ENCODE measurements at regions not wholly inside any gene's neighbourhood (a gene's known extent, or its start where the extent isn't known, plus 50 kb on each side); places are given as distances from the start of the nearest gene placed in this dataset.

GRCh38 chr6:95660544-95660943 lies 83.2 kb downstream of the MANEA start:
- no peak for TF ChIP-seq POLR2A (IDR thresholded peaks at IDR 0.05)
- TF ChIP-seq CTCF (IDR thresholded peaks at IDR 0.05) = no peak
- no peak for ATAC-seq
- intact Hi-C loops (cut with DNase I) = no loop called here

GRCh38 chr6:95670011-95670463 lies 92.7 kb downstream of the MANEA start:
- Histone ChIP-seq H3K9me3 (peaks cover 0 to 7% (median 0%) of the 10 kb centered on the region in 12 donors), H3K27ac (no peak overlapping the region), H3K27me3 (no peaks in the 10 kb centered on the region), H3K4me3 (no peak overlapping the region), H3K36me3 (no peaks in the 10 kb centered on the region), H3K4me1 (no peaks in the 10 kb centered on the region)
- intact Hi-C loops (cut with DNase I) = no loop called here
- TF ChIP-seq CTCF (IDR thresholded peaks at IDR 0.05) (no peak), POLR2A (IDR thresholded peaks at IDR 0.05) (no peak)
- ATAC-seq (peak in 1 of 4 donors; percentile 33), DNase-seq (peak in 1 of 5 donors; percentile 56)
- WGBS, 4 donors = 92 to 97% (median 94%) methylated on average over 8 to 26 of the region's 26 CpGs

More at GRCh38 chr6:95660544-95660943, 83.2 kb downstream of the MANEA start:
- no peak overlapping the region for H3K4me3 ChIP-seq
- no peak for DNase-seq
- H3K9me3 ChIP-seq = no peaks in the 10 kb centered on the region
- WGBS, 4 donors = 60 to 67% (median 64%) methylated on average over 4 of the region's 4 CpGs
- no peaks in the 10 kb centered on the region for H3K4me1 ChIP-seq
- H3K27ac ChIP-seq = no peak overlapping the region
- no peaks in the 10 kb centered on the region for H3K36me3 ChIP-seq
- H3K27me3 ChIP-seq = no peaks in the 10 kb centered on the region

GRCh38 chr6:95676011-95676628 lies 98.8 kb downstream of the MANEA start:
- H3K27ac ChIP-seq = no peak overlapping the region
- DNase-seq = no peak
- 88 to 96% (median 92%) methylated on average over 1 of the region's 1 CpG for WGBS, 4 donors
- ATAC-seq = no peak
- no peaks in the 10 kb centered on the region for H3K4me1 ChIP-seq
- no peaks in the 10 kb centered on the region for H3K9me3 ChIP-seq
- TF ChIP-seq CTCF (IDR thresholded peaks at IDR 0.05) = no peak
- TF ChIP-seq POLR2A (IDR thresholded peaks at IDR 0.05) = no peak
- H3K36me3 ChIP-seq = no peaks in the 10 kb centered on the region
- H3K27me3 ChIP-seq = no peaks in the 10 kb centered on the region
- intact Hi-C loops (cut with DNase I) = no loop called here
- H3K4me3 ChIP-seq = no peak overlapping the region

- intact Hi-C loops (cut with DNase I) = no loop called here
- WGBS, 4 donors = 81 to 90% (median 89%) methylated on average over 3 of the region's 3 CpGs
- Histone ChIP-seq H3K27me3 (no peaks in the 10 kb centered on the region), H3K4me3 (no peak overlapping the region), H3K36me3 (no peaks in the 10 kb centered on the region), H3K27ac (no peak overlapping the region), H3K9me3 (no peaks in the 10 kb centered on the region), H3K4me1 (peaks cover 0 to 8% (median 0%) of the 10 kb centered on the region in 12 donors)
- DNase-seq (no peak), ATAC-seq (no peak)
- no peak for TF ChIP-seq POLR2A (IDR thresholded peaks at IDR 0.05)
- TF ChIP-seq CTCF (IDR thresholded peaks at IDR 0.05) = no peak
Measured at GRCh38 chr6:95679981-95680380, 102.6 kb downstream of the MANEA start.

All from heart left ventricle (tissue), 16 donors.